ENCODE measurements at regions not wholly inside any gene's neighbourhood (a gene's known extent, or its start where the extent isn't known, plus 50 kb on each side); places are given as distances from the start of the nearest gene placed in this dataset.

DNA sequence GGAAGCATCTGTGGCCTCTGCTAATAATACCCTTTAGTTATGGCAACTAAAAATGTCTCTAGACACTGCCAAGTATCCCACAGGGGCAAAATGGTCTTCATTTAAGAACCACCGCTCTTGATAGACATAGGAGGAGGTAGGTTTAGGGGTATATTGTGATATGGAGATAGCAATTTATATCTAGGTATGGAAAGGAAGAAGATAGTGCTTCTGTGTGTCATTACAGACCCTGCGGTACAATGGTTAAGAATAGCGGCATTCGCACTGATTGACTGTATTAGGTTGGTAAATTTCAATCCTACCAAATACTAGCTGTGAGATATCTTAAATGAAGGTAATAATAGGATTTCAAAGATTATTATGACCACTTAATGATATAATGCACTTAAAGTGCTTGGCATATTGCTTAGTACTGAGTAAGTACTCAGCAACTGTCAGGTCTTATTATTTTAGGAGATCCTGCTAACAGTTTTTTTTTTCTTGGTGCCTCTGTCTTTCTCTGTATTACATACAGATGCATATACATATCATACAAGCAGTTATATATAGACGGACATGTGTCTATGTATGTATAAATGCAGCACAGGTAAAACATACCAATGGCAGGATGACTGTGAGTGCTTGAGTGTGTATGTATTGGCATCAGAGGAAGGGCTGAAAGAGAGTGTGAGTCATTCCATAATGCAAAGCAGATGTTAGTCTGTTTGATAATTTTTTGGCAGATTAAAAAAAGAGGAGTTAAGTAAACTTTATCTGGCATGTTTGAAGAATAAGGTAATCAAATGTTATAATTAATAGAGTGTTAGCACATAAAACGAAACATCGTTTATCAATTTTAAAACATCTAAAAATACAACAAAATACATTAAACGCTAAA lies 50.0 kb upstream of the ITGB8 start:
- Histone ChIP-seq H3K4me3 (no peak overlapping the region), H3K9me3 (ENCODE audit: low read depth, low read length) (no peaks in the 10 kb centered on the region), H3K36me3 (ENCODE audit: insufficient read depth, low read length) (no peaks in the 10 kb centered on the region), H3K27ac (peak overlapping the region; percentile 71; the same call in 1 of the 2 replicates), H3K9ac (ENCODE audit: insufficient read length) (no peak overlapping the region)
- peak; percentile 14 for DNase-seq (ENCODE audit: low read depth, low spot score)
- TF ChIP-seq POLR2AphosphoS5 (IDR thresholded peaks at IDR 0.05; ENCODE audit: borderline replicate concordance, low read depth, low read length) (no peak), FOXP2 (optimal IDR thresholded peaks at IDR 0.05; ENCODE audit: control extremely low read depth, extremely low read length, insufficient read depth) (no peak), EZH2 (IDR thresholded peaks at IDR 0.05) (no peak)

Data from SK-N-MC (cell line).